Urothelium cell line (cell line): ENCODE measurements at regions not wholly inside any gene's neighbourhood (a gene's known extent, or its start where the extent isn't known, plus 50 kb on each side); places are given as distances from the start of the nearest gene placed in this dataset.

Experiments
- DNase-seq: peaks from one replicate; pipeline ENCODE4 v3.0.0; 2011; ENCODE audit warnings: low spot score, mixed read lengths
- FAIRE-seq: peaks from 2 replicates; lab custom pipeline; 2011; peaks lifted over from hg19 to GRCh38; lab: Jason Lieb, UNC

- peak; percentile 37 for FAIRE-seq
- DNase-seq, result peak; percentile 87
These were observed 181.7 kb upstream of the ETAA1 start for GRCh38 chr2:67215214-67216055.

GRCh38 chr2:67216103-67216502 is 181.0 kb upstream of the ETAA1 start:
- DNase-seq (no peak), FAIRE-seq (no peak)

- no peak for FAIRE-seq
These were observed 180.3 kb upstream of the ETAA1 start for GRCh38 chr2:67216881-67217280.

GRCh38 chr2:67217398-67217797 is 179.7 kb upstream of the ETAA1 start:
- no peak for FAIRE-seq
- DNase-seq, result no peak

More at GRCh38 chr2:67216881-67217280, 180.3 kb upstream of the ETAA1 start:
- no peak for DNase-seq

- FAIRE-seq, result no peak
- DNase-seq, result no peak
These were observed 179.1 kb upstream of the ETAA1 start for GRCh38 chr2:67218056-67218455.

GRCh38 chr2:67219651-67220050 is 177.5 kb upstream of the ETAA1 start:
- FAIRE-seq (no peak), DNase-seq (no peak)

- FAIRE-seq (no peak), DNase-seq (no peak)
These were observed 175.9 kb upstream of the ETAA1 start for GRCh38 chr2:67221266-67221665.

GRCh38 chr2:67225287-67225973 is 171.7 kb upstream of the ETAA1 start:
- no peak for DNase-seq
- no peak for FAIRE-seq

- FAIRE-seq, result no peak
- no peak for DNase-seq
These were observed 167.4 kb upstream of the ETAA1 start for GRCh38 chr2:67229706-67230105.

- FAIRE-seq (no peak), DNase-seq (no peak)
These were observed 164.2 kb upstream of the ETAA1 start for GRCh38 chr2:67232936-67233335.

- DNase-seq, result peak; percentile 27
- peak; percentile 94 for FAIRE-seq
These were observed 162.7 kb upstream of the ETAA1 start for GRCh38 chr2:67234440-67234839.

- FAIRE-seq (no peak), DNase-seq (no peak)
These were observed 159.8 kb upstream of the ETAA1 start for GRCh38 chr2:67237288-67237687.

GRCh38 chr2:67240507-67240906 is 156.6 kb upstream of the ETAA1 start:
- no peak for FAIRE-seq
- DNase-seq, result no peak

- DNase-seq, result no peak
- FAIRE-seq, result no peak
These were observed 155.7 kb upstream of the ETAA1 start for GRCh38 chr2:67241453-67241852.

- FAIRE-seq, result no peak
These were observed 154.7 kb upstream of the ETAA1 start for GRCh38 chr2:67242456-67242855.

GRCh38 chr2:67243919-67244318 is 153.2 kb upstream of the ETAA1 start:
- no peak for FAIRE-seq
- DNase-seq, result no peak

More at GRCh38 chr2:67242456-67242855, 154.7 kb upstream of the ETAA1 start:
- no peak for DNase-seq

GRCh38 chr2:67246791-67247190 is 150.3 kb upstream of the ETAA1 start:
- DNase-seq (no peak), FAIRE-seq (no peak)

GRCh38 chr2:67251741-67252140 is 145.4 kb upstream of the ETAA1 start:
- DNase-seq (no peak), FAIRE-seq (no peak)

- DNase-seq, result no peak
These were observed 141.1 kb upstream of the ETAA1 start for GRCh38 chr2:67255933-67256615.

GRCh38 chr2:67256892-67257291 is 140.2 kb upstream of the ETAA1 start:
- DNase-seq (no peak), FAIRE-seq (no peak)

More at GRCh38 chr2:67255933-67256615, 141.1 kb upstream of the ETAA1 start:
- no peak for FAIRE-seq

- DNase-seq (no peak), FAIRE-seq (peak; percentile 68)
These were observed 139.0 kb upstream of the ETAA1 start for GRCh38 chr2:67258122-67258521.
